ENCODE measurements at regions not wholly inside any gene's neighbourhood (a gene's known extent, or its start where the extent isn't known, plus 50 kb on each side); places are given as distances from the start of the nearest gene placed in this dataset.

- no peak for TF ChIP-seq POLR2A (IDR thresholded peaks at IDR 0.05)
- TF ChIP-seq EP300 (IDR thresholded peaks at IDR 0.05; ENCODE audit: low read depth): no peak
These were observed 470.0 kb downstream of the SOX6 start for GRCh38 chr11:15886299-15886698.
